ENCODE measurements at regions not wholly inside any gene's neighbourhood (a gene's known extent, or its start where the extent isn't known, plus 50 kb on each side); places are given as distances from the start of the nearest gene placed in this dataset.
"Not testable (repeated sequence)": the region's sequence is repeated elsewhere in the genome, so short reads cannot be mapped to it uniquely, and the experiment has no call there.

GRCh38 chr2:107753806-107754205, 72.9 kb upstream of the RGPD4 start:
- not testable (repeated sequence) for TF ChIP-seq CTCF (conservative IDR thresholded peaks at IDR 0.05); EZH2 (IDR thresholded peaks at IDR 0.05; ENCODE audit: low read depth)
